ENCODE measurements at regions not wholly inside any gene's neighbourhood (a gene's known extent, or its start where the extent isn't known, plus 50 kb on each side); places are given as distances from the start of the nearest gene placed in this dataset.

DNA sequence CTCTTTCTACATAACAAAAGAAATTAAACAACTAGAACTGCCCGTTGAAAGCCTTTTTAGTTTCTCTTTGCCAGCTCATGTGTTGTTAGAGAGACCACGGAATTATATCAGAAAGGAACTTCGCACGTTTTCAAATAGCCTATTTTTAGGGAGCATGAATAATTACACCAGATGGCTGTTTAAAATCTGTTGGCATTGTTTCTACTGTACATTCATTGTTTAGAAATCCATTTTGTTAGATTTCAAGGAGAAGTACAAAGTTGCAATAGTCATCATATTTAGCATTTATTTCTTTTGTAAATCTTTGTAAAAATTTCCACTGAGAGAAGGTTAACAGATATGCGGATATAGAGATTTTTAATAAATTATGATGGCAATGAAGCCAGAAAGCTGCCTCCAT, 403.0 kb upstream of the HS3ST1 start:
- TF ChIP-seq, protein P1, sequence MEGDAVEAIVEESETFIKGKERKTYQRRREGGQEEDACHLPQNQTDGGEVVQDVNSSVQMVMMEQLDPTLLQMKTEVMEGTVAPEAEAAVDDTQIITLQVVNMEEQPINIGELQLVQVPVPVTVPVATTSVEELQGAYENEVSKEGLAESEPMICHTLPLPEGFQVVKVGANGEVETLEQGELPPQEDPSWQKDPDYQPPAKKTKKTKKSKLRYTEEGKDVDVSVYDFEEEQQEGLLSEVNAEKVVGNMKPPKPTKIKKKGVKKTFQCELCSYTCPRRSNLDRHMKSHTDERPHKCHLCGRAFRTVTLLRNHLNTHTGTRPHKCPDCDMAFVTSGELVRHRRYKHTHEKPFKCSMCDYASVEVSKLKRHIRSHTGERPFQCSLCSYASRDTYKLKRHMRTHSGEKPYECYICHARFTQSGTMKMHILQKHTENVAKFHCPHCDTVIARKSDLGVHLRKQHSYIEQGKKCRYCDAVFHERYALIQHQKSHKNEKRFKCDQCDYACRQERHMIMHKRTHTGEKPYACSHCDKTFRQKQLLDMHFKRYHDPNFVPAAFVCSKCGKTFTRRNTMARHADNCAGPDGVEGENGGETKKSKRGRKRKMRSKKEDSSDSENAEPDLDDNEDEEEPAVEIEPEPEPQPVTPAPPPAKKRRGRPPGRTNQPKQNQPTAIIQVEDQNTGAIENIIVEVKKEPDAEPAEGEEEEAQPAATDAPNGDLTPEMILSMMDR (IDR thresholded peaks at IDR 0.05): no peak
- TF ChIP-seq POLR2A (IDR thresholded peaks at IDR 0.05): no peak
- no peak for TF ChIP-seq EP300 (IDR thresholded peaks at IDR 0.05)

Data from tibial nerve (tissue), 4 donors.